ENCODE measurements at regions not wholly inside any gene's neighbourhood (a gene's known extent, or its start where the extent isn't known, plus 50 kb on each side); places are given as distances from the start of the nearest gene placed in this dataset.

DNA sequence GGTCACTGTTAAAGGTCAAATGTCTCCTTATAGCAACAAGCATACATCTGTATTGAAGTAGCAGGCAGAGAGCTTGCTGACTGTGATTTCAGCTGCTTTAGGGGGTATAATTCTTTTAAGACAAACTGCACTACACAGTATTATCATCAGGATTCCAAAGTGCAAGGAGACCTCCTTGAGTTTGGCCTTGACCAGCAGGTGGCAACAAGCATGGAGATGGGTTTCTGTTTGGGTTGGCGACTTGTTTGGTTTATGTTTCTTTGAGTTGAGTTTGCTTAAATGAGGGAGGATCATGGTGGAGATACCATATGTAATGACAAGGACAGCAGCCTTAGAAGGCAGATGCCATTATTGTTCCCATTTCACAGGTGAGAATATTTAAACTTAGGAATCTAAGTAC is 681.0 kb upstream of the ID2 start:
- Mint-ChIP-seq H3K4me3 (no peak overlapping the region), H3K27me3 (no peaks in the 10 kb centered on the region), H3K9me3 (no peaks in the 10 kb centered on the region), H3K4me1 (peaks cover 0 to 16% (median 12%) of the 10 kb centered on the region in 4 donors), H3K27ac (no peak overlapping the region), H3K36me3 (no peaks in the 10 kb centered on the region)
- no peak for DNase-seq
- POLR2A ChIA-PET, result no interaction called here
- ATAC-seq, result no peak

- POLR2A ChIA-PET, result no interaction called here
- Mint-ChIP-seq H3K27me3 (no peaks in the 10 kb centered on the region), H3K27ac (no peak overlapping the region), H3K9me3 (no peaks in the 10 kb centered on the region), H3K4me3 (no peak overlapping the region), H3K4me1 (peaks cover 0 to 6% (median 3%) of the 10 kb centered on the region in 4 donors), H3K36me3 (no peaks in the 10 kb centered on the region)
- no peak for ATAC-seq
- DNase-seq, result no peak
Observed at GRCh38 chr2:8002765-8003393, 679.0 kb upstream of the ID2 start.

DNA sequence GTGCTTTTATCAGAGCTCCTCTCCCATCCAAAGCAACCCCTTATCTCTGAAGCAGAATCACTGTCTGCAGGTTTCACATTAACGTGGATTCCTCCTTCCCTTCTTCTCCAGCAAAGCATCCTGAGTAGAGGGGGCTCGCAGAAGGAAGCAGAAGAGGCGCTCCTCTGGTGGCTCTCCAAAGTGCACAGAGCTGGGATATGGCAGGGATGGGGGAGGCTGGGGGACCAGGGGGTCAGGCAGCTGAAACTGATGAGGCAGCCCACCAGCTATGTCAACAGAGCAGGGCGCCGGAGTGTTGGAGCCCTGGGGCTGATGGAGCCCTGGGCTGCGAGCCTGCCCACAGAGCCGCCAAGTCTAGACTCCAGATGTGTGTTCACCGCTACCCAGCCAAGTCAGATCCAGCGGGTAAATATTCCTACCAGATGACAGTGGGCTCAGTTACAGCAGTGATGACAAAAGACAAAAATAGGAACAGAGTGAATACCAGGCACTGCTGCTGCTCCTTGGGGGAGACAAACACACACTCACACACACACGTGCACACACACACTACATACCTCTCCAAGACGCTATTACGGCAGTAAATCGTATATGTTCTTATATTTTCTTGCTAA is 678.3 kb upstream of the ID2 start:
- peak overlapping the region in 1 of 10 donors; percentile 9 for H3K27ac Mint-ChIP-seq
- peaks cover 0 to 6% (median 3%) of the 10 kb centered on the region in 4 donors for H3K4me1 Mint-ChIP-seq
- ATAC-seq (no peak), DNase-seq (no peak)
- no peaks in the 10 kb centered on the region for H3K27me3 Mint-ChIP-seq
- no peaks in the 10 kb centered on the region for H3K9me3 Mint-ChIP-seq
- no peaks in the 10 kb centered on the region for H3K36me3 Mint-ChIP-seq
- POLR2A ChIA-PET, result no interaction called here
- no peak overlapping the region for H3K4me3 Mint-ChIP-seq

DNA sequence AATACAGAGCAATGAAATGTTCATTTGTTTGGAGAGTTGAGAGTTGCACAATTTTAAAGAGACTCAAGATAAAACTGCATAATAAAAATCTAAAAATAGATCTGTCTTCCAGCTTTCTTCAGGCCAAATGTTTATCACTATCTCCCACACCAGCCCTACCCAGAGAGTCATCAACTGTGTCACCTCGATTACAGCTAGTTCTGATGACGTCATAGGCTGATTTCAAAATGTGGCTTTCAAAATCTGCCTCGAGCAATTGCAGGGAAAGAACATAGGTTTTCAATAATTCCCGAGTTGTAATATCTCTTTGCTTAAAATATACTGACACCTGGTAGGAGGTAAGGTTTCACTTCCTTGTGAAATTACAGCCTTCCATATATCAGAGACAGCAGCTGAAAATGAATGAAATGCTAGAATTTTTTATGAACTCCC is 677.6 kb upstream of the ID2 start:
- no peak overlapping the region for H3K4me3 Mint-ChIP-seq
- no peak for DNase-seq
- ATAC-seq, result no peak

DNA sequence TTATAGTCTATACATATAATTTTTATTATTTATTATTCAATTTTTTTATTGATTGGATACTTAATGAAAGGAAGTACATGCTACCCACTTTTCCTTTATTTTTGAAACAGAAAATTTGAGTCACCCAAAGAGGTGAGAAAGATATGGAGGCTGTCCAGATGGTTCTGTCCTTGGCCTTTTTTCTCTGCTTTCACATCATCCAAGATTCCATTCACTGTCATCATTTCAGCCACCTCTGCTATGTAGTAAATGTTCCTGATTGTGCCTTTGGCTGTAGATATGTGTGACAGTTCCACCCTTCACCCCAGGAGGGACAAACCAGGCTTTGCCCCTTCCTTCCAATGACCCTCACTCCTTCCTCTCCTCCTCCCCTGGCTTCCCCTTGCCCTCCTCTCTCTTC is 675.7 kb upstream of the ID2 start:
- no peak overlapping the region for H3K4me3 Mint-ChIP-seq
- H3K9me3 Mint-ChIP-seq, result no peaks in the 10 kb centered on the region
- POLR2A ChIA-PET, result no interaction called here
- no peak for ATAC-seq
- DNase-seq, result no peak
- no peaks in the 10 kb centered on the region for H3K36me3 Mint-ChIP-seq
- peak overlapping the region in 1 of 10 donors; percentile 18 for H3K27ac Mint-ChIP-seq
- peaks cover 0 to 6% (median 4%) of the 10 kb centered on the region in 4 donors for H3K4me1 Mint-ChIP-seq
- H3K27me3 Mint-ChIP-seq, result peaks cover 0 to 7% (median 0%) of the 10 kb centered on the region in 5 donors

More for the DNA sequence above, 677.6 kb upstream of the ID2 start:
- H3K27ac Mint-ChIP-seq, result peak overlapping the region in 1 of 10 donors; percentile 1
- H3K4me1 Mint-ChIP-seq, result peaks cover 0 to 6% (median 3%) of the 10 kb centered on the region in 4 donors
- no peaks in the 10 kb centered on the region for H3K9me3 Mint-ChIP-seq
- POLR2A ChIA-PET, result no interaction called here
- H3K36me3 Mint-ChIP-seq, result no peaks in the 10 kb centered on the region
- no peaks in the 10 kb centered on the region for H3K27me3 Mint-ChIP-seq

GRCh38 chr2:8006626-8007025 is 675.2 kb upstream of the ID2 start:
- Mint-ChIP-seq H3K27me3 (peaks cover 0 to 7% (median 0%) of the 10 kb centered on the region in 5 donors), H3K27ac (peak overlapping the region in 1 of 10 donors; percentile 18), H3K4me1 (peaks cover 0 to 6% (median 4%) of the 10 kb centered on the region in 4 donors), H3K9me3 (no peaks in the 10 kb centered on the region), H3K36me3 (no peaks in the 10 kb centered on the region), H3K4me3 (no peak overlapping the region)
- POLR2A ChIA-PET, result no interaction called here
- ATAC-seq (no peak), DNase-seq (no peak)

DNA sequence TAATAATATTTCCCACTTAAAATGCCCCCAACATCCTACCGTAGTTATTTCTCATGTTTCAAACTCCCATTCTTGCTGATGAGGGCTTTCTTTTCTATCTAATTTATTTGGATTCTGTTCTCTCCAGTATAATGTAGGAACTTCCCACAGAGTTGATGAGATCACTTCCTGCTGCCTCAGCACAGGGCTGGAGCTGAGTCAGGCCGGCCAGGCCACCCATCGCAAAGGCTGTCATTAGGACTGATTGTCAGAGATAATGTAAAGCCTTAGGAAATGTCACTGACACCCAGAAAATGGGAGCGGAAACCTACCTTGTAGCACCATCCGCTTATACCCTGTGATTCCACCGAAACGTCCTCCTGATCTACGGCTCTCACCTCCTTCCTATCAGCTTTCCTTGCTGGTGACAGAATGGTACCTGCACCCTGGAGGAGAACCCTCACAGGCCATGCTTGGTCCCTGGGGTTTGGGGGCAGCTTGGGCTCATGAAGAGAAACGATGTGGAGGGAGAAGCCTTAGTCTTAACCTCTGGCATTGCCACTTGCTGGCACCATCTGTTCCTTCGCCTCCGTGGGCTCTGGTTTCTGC is 672.8 kb upstream of the ID2 start:
- Mint-ChIP-seq H3K36me3 (no peaks in the 10 kb centered on the region), H3K4me3 (no peak overlapping the region), H3K9me3 (no peaks in the 10 kb centered on the region), H3K4me1 (peaks cover 0 to 6% (median 3%) of the 10 kb centered on the region in 4 donors), H3K27ac (no peak overlapping the region), H3K27me3 (peaks cover 0 to 7% (median 0%) of the 10 kb centered on the region in 5 donors)
- POLR2A ChIA-PET, result no interaction called here
- ATAC-seq, result no peak
- no peak for DNase-seq

GRCh38 chr2:8015848-8016600 is 665.8 kb upstream of the ID2 start:
- no peak overlapping the region for H3K27ac Mint-ChIP-seq
- DNase-seq (no peak), ATAC-seq (no peak)
- POLR2A ChIA-PET, result no interaction called here
- H3K9me3 Mint-ChIP-seq, result peaks cover 0 to 2% (median 0%) of the 10 kb centered on the region in 9 donors
- no peaks in the 10 kb centered on the region for H3K36me3 Mint-ChIP-seq
- peaks cover 0 to 1% (median 0%) of the 10 kb centered on the region in 4 donors for H3K4me1 Mint-ChIP-seq
- no peak overlapping the region for H3K4me3 Mint-ChIP-seq
- H3K27me3 Mint-ChIP-seq, result peaks cover 0 to under 1% (median 0%) of the 10 kb centered on the region in 5 donors

DNA sequence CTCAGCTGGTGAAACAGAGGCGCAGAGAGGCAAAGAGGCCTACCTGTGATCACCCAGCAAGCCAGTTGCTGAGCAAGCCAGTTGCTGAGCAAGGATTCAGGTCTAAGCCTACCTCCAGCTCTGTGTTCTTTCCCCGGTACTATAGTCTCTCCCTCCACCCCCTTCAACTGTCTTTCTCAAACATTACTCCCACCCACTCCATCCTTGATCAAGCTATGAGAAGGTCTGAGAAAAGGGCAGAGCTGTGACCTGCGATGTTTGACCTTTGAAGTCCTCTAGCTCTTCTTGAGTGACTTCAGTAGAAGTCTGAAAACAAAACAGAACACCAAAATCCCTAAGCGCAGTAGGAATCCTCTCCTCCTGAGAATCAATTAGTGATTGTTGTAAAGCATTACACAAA is 665.2 kb upstream of the ID2 start:
- H3K27me3 Mint-ChIP-seq, result no peaks in the 10 kb centered on the region
- peaks cover 0 to 1% (median 0%) of the 10 kb centered on the region in 4 donors for H3K4me1 Mint-ChIP-seq
- H3K4me3 Mint-ChIP-seq, result no peak overlapping the region
- POLR2A ChIA-PET, result no interaction called here
- ATAC-seq (no peak), DNase-seq (no peak)
- H3K27ac Mint-ChIP-seq, result no peak overlapping the region
- no peaks in the 10 kb centered on the region for H3K36me3 Mint-ChIP-seq
- peaks cover 0 to 2% (median 0%) of the 10 kb centered on the region in 9 donors for H3K9me3 Mint-ChIP-seq

DNA sequence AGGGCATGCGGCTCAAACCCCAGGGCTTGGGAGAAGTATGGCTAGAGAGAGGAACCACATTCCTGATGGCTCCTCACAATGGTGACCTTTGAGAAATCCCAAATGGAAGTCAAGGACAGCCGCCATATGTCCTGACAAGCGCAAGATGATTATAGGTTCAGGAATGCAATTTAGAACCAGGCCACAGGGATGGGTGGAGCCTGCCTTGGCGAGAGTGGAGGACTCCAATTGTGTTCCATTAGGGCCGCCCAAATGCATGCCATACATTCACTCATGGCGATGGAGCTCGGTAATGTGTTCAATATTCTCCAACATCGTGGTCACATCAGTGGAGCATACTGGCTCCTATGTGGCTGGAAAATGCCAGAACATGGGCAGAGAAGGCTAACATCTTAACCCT is 662.9 kb upstream of the ID2 start:
- Mint-ChIP-seq H3K4me3 (no peak overlapping the region), H3K27me3 (no peaks in the 10 kb centered on the region), H3K4me1 (peaks cover 7 to 14% (median 9%) of the 10 kb centered on the region in 4 donors), H3K36me3 (no peaks in the 10 kb centered on the region), H3K9me3 (peaks cover 0 to 2% (median 0%) of the 10 kb centered on the region in 9 donors), H3K27ac (no peak overlapping the region)
- DNase-seq (no peak), ATAC-seq (no peak)
- POLR2A ChIA-PET, result no interaction called here

DNA sequence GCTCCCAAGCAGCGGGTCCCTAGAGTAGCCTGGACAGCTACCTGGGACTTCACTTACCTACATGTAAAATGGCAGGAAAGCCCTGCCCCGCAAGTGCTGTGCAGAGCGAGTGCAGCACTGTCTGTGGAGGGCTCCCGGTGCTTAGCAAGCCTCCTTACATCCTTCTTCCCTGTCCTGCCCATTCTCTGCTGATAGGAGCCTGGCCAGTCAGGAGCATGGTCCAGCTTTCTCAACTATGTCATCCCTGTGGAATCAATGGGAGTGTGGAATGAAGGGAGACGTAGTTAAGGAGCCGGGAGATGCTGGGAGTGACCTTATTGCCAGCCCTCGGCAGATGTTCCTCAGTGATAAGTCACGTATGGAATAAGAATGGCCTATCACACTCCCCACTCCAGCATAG is 661.9 kb upstream of the ID2 start:
- POLR2A ChIA-PET, result no interaction called here
- Mint-ChIP-seq H3K27me3 (no peaks in the 10 kb centered on the region), H3K4me3 (no peak overlapping the region), H3K9me3 (peaks cover 0 to 2% (median 0%) of the 10 kb centered on the region in 9 donors), H3K36me3 (no peaks in the 10 kb centered on the region), H3K4me1 (peaks cover 7 to 14% (median 10%) of the 10 kb centered on the region in 4 donors), H3K27ac (no peak overlapping the region)
- DNase-seq (no peak), ATAC-seq (no peak)

- Mint-ChIP-seq H3K9me3 (peaks cover 0 to 2% (median 0%) of the 10 kb centered on the region in 9 donors), H3K4me1 (peaks cover 7 to 14% (median 9%) of the 10 kb centered on the region in 4 donors), H3K27ac (no peak overlapping the region), H3K36me3 (no peaks in the 10 kb centered on the region), H3K4me3 (no peak overlapping the region), H3K27me3 (no peaks in the 10 kb centered on the region)
- DNase-seq (no peak), ATAC-seq (no peak)
- POLR2A ChIA-PET, result no interaction called here
Observed at GRCh38 chr2:8021921-8022320, 659.9 kb upstream of the ID2 start.
